Chondrocyte (in vitro differentiated cells): ENCODE measurements at regions not wholly inside any gene's neighbourhood (a gene's known extent, or its start where the extent isn't known, plus 50 kb on each side); places are given as distances from the start of the nearest gene placed in this dataset.

Experiments used
- DNase-seq: peaks from one replicate; pipeline ENCODE4 v3.0.0; 2021; ENCODE audit warnings: mixed read lengths, low spot score
- H3K27ac Mint-ChIP-seq: one replicate; pipeline ENCODE4 v1.8.0; 2021; ENCODE audit warnings: mild to moderate bottlenecking, moderate library complexity, mixed read lengths; ENCODE audit not compliant: unreplicated experiment
- H3K27me3 Mint-ChIP-seq: 2 replicates; pipeline ENCODE4 v1.8.0; 2021; ENCODE audit warnings: low read depth, mixed read lengths
- H3K36me3 Mint-ChIP-seq: 2 replicates; pipeline ENCODE4 v1.8.0; 2021; ENCODE audit warnings: low read depth, mixed read lengths
- H3K4me1 Mint-ChIP-seq: 2 replicates; pipeline ENCODE4 v1.8.0; 2021; ENCODE audit warnings: low read depth, mild to moderate bottlenecking, mixed read lengths
- H3K4me3 Mint-ChIP-seq: one replicate; pipeline ENCODE4 v1.8.0; 2021; ENCODE audit warnings: mild to moderate bottlenecking, moderate library complexity, mixed read lengths; ENCODE audit not compliant: unreplicated experiment
- H3K9me3 Mint-ChIP-seq: 2 replicates; pipeline ENCODE4 v1.8.0; 2021; ENCODE audit warnings: low read depth, mixed read lengths
- CTCF ChIP-seq: fragments of 200-600 bp; sonication (generic); IDR thresholded peaks from 2 replicates; pipeline ENCODE4 v1.5.0; 2021; ENCODE audit warnings: antibody characterized with exemption, mild to moderate bottlenecking, moderate library complexity

- no peak for DNase-seq
- no peak overlapping the region for H3K27ac Mint-ChIP-seq
- no peaks in the 10 kb centered on the region for H3K9me3 Mint-ChIP-seq
- no peaks in the 10 kb centered on the region for H3K36me3 Mint-ChIP-seq
- no peak overlapping the region for H3K4me3 Mint-ChIP-seq
- no peaks in the 10 kb centered on the region for H3K27me3 Mint-ChIP-seq
- H3K4me1 Mint-ChIP-seq, result no peaks in the 10 kb centered on the region
- no peak for TF ChIP-seq CTCF
Measured at GRCh38 chr17:55635253-55635914, 87.3 kb downstream of the TMEM100 start.

- Mint-ChIP-seq H3K4me3 (no peak overlapping the region), H3K4me1 (no peaks in the 10 kb centered on the region), H3K9me3 (no peaks in the 10 kb centered on the region), H3K27ac (no peak overlapping the region), H3K36me3 (no peaks in the 10 kb centered on the region), H3K27me3 (peaks cover 3% of the 10 kb centered on the region)
- no peak for DNase-seq
- no peak for TF ChIP-seq CTCF
Measured at GRCh38 chr17:55634702-55635101, 88.0 kb downstream of the TMEM100 start.

DNA sequence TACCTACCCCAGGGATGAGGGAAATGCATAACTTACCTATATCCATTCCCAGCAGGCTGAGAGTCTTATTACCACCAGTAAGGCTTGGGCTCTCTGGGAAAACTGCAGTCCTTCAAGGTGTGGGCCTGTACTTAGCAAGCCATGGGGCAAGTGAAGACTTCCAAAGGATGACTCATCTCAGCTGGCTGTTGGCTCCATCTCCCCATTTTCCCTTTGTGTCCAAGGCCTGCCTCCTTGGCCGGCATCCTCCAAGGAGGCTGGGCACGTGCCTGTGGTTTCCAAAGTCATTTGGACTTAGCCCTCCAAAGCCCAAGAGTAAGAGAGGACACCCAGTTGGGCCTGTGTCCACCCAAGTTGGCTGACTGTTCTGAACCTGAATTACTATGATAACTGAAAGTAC is 89.8 kb downstream of the TMEM100 start:
- Mint-ChIP-seq H3K27ac (no peak overlapping the region), H3K4me1 (no peaks in the 10 kb centered on the region), H3K9me3 (no peaks in the 10 kb centered on the region), H3K27me3 (peaks cover 3% of the 10 kb centered on the region), H3K36me3 (no peaks in the 10 kb centered on the region), H3K4me3 (no peak overlapping the region)
- no peak for TF ChIP-seq CTCF
- DNase-seq, result no peak

GRCh38 chr17:55632236-55632635 is 90.4 kb downstream of the TMEM100 start:
- H3K9me3 Mint-ChIP-seq, result no peaks in the 10 kb centered on the region
- no peak overlapping the region for H3K27ac Mint-ChIP-seq
- DNase-seq, result no peak
- H3K4me3 Mint-ChIP-seq, result no peak overlapping the region
- no peaks in the 10 kb centered on the region for H3K4me1 Mint-ChIP-seq
- TF ChIP-seq CTCF, result no peak
- H3K36me3 Mint-ChIP-seq, result no peaks in the 10 kb centered on the region
- peaks cover 3% of the 10 kb centered on the region for H3K27me3 Mint-ChIP-seq

DNA sequence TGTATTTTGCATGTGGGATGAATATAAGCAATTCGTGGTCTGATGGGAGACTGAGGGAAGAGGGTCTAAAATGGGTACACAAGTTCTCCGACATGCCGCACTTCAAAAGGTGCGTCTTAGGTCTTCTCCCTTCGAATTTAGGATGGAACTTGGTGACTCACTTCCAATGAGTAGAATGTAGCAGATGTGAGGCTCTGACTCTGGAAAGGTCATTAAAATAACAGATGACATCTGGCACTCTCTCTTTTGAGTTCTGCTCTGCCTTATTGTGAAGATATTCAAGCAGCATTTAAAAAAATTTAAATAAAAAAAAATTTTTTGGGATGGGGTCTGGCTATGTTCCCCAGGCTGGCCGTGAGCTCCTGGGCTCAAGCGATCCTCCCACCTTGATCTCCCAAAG is 92.7 kb downstream of the TMEM100 start:
- H3K4me3 Mint-ChIP-seq, result no peak overlapping the region
- H3K36me3 Mint-ChIP-seq, result no peaks in the 10 kb centered on the region
- no peak overlapping the region for H3K27ac Mint-ChIP-seq
- peaks cover 3% of the 10 kb centered on the region for H3K27me3 Mint-ChIP-seq
- no peaks in the 10 kb centered on the region for H3K4me1 Mint-ChIP-seq
- TF ChIP-seq CTCF, result no peak
- no peak for DNase-seq
- no peaks in the 10 kb centered on the region for H3K9me3 Mint-ChIP-seq
